GM19043 (cell line): ENCODE measurements at regions not wholly inside any gene's neighbourhood (a gene's known extent, or its start where the extent isn't known, plus 50 kb on each side); places are given as distances from the start of the nearest gene placed in this dataset.

ENCODE experiments used
- ATAC-seq: cut with Tn5 transposase; IDR thresholded peaks from one replicate; pipeline ENCODE4 v1.9.1; 2021; ENCODE audit warnings: low read depth; ENCODE audit not compliant: unreplicated experiment

GRCh38 chr7:108684629-108685028 lies 115.0 kb downstream of the DNAJB9 start:
- no peak for ATAC-seq

GRCh38 chr7:108686494-108686893 lies 116.8 kb downstream of the DNAJB9 start:
- no peak for ATAC-seq

DNA sequence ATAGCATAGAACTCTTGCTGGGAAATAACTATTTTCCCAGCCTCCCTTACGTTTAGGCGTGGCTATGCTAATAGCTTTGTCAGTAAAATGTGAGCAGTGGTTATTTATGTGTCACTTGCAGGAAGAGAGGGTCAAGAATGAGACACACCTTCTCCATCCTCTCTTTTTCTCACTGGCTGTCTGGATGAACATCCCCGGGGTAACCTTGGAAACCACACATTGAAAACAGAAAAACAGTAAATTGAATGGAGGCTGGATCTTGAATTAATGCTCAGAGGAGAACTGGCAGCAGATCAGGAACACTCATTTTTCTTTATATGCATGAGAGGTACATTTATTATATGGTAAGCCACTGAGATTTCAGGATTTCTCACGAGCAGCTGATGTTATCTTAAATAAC lies 127.6 kb downstream of the DNAJB9 start:
- ATAC-seq = no peak

GRCh38 chr7:108711611-108712010 lies 141.9 kb downstream of the DNAJB9 start:
- ATAC-seq = no peak

GRCh38 chr7:108716783-108717182 lies 147.1 kb downstream of the DNAJB9 start:
- no peak for ATAC-seq

DNA sequence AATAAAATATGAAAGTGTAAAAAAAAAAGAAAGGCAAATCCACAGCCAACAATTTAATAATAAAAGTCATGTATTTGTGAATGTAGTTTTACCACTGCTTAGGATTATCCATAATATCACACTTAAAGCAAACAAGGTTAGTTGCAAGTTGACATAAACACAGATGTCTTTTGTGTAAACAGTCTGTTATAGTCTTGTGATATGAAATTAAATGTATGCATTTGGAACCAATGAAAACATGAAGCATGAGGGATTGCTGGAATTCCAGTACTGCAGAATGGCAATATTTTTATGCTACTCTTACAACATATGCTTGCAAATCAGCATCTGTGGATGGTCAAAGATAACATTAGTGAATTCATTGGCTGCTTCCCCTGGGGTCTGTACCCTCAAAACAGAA lies 148.1 kb downstream of the DNAJB9 start:
- ATAC-seq = no peak

- ATAC-seq = no peak
These were observed 150.0 kb downstream of the DNAJB9 start for GRCh38 chr7:108719631-108720030.

GRCh38 chr7:108722561-108722960 lies 152.9 kb downstream of the DNAJB9 start:
- no peak for ATAC-seq

DNA sequence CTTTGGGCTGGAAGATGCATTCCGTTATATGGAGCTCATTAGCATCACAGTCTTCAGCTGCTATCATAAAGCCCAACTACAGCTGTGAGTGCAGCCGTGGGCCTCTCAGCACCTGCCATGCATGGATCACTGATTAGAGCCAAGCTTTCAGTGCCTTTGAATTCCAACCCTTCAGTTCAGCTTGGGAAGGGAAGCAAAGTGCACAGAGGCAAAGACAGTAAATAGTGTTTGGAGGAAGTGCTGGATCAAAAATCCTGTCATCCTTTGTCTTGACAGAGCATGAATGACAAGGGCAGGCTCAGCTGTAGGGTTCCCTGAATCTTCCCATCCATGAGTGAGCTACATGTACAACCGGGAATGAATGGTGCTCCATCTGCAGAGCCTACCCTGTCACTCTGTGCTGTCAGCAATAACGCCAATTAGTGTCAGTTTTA lies 153.7 kb downstream of the DNAJB9 start:
- ATAC-seq = no peak

DNA sequence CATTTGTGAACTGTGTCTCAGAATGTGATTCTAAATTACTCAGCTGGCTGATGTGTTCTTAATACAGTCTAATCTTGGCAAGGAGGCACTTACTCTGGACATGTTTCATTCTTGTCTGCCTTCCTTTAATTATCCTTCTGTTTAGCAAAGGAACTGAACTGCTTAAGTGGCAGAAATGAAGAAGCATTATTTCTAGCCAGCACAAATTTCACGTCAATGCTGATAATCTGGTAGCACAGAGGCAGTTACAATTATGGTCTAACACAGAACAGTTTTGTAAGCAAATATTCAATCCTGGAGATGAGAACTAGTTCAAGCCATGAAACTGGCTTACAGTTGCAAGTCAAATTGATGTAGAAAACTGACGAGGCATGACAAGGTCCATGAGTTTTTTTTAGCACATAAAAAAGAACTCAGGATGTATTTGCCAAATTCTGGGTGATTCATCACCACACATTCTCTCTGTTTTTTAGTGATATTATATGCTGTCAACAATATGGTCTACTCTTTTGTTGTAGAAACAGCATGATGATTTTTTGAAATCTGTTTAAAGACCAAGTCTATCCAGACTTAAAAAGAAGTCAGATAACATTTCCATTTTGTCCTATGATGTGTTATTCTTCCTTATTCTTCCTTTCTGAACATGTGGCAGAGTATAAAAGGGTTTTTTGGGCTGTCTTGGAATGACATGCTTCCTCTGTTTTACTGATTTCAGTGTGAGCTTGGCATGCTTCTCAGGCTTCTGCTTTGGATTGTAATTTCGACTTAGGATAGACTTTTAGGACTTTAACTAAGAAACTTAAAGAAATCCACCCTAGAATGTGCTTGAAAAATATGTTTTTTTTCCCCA lies 154.8 kb downstream of the DNAJB9 start:
- no peak for ATAC-seq

GRCh38 chr7:108735814-108736213 lies 166.1 kb downstream of the DNAJB9 start:
- no peak for ATAC-seq

DNA sequence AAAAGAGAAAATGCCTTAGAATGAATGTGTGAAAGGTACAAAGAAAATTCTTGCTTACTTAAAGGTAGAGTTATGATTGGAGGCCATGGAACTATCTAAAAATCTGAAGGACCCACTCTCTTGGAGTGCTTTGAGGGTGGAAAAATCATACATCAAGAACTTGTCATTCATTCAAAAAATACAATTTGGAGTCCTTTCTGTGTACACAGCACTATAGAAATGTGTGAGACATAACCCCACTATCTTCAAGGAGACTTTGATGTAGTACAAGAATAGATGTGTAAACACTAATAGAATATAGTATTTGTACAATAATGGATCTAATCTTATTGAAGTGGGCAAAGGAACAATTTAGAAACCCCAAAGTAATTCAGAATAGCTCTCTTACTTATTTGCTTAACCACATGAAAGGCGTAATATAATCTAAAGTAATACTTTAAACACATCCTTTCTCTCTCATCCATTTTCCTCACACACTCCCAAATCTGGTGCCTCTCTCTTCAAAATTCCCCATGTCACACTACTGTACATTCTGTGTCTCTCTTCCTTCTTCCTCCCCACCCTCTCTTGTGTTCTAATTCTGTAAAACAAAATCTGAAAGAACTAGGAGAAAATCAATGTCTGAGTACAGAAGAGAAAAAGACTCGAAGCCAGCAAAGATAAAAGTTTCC lies 166.7 kb downstream of the DNAJB9 start:
- no peak for ATAC-seq

- ATAC-seq = no peak
These were observed 201.5 kb downstream of the DNAJB9 start for GRCh38 chr7:108770981-108771745.

DNA sequence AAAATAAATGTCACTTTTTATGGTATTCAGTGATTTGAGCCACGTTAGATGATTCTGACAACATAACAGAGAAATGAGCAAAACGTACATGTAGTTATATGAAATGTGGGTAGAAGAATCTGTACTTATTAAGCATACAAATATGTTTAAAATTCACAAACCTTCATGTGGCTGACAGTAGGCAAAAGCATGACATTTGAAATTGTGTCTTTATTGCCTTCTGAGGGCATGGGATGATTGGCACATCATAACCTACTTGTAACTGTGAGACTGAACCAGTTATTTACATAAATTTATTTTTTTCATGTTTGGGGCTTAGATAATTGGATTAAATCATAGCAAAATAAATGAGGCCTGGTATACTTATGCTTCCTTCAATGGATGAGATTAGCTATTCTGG lies 202.2 kb downstream of the DNAJB9 start:
- no peak for ATAC-seq

GRCh38 chr7:108777966-108778365 lies 208.3 kb downstream of the DNAJB9 start:
- no peak for ATAC-seq

GRCh38 chr7:108789451-108789850 lies 219.8 kb downstream of the DNAJB9 start:
- no peak for ATAC-seq

DNA sequence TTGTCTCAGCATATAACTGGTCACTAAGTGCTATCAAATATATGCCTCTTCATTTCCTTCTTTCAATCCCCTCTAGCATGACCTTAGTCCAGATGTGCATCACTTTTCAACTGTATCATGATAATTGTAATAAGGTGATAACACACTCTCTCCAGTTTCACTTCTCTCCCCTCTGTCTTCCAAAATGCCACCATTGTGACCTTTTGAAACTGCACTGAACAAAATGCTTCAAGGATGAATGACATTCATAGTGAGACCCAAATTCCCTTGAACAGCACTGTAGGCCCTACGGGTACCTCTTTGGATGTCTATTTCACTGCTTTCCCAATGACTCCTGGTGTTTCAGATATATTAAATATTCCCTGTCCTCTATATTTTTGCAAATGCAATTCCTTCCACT lies 224.8 kb downstream of the DNAJB9 start:
- no peak for ATAC-seq

- ATAC-seq = no peak
These were observed 233.0 kb downstream of the DNAJB9 start for GRCh38 chr7:108802650-108803049.

DNA sequence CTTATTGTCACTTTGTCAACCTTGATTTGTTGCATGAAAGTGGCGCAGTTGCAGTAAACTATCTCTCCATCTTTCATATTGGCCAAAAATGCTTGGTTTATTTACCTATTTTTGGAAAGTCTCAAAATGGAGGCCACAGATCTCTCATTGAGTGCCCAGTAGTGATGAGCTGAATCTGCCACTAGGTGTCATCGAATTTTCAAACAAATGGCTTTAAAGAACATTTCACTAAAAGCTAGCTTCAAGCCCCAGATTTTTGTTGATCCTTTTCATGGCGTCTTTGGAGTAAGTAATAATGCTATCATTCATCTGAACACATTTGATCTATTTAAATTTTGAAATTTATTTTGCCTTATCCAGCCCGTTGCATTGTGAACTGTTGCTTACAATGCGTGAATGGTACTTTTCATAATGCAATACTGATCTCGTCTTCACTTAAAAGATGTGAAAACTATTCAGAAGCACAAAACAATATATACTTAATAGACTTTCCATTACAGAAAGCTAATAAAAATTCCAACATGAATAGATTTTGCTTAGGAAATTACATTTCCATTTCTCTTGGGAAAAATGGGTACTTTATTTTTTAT lies 236.2 kb downstream of the DNAJB9 start:
- no peak for ATAC-seq

DNA sequence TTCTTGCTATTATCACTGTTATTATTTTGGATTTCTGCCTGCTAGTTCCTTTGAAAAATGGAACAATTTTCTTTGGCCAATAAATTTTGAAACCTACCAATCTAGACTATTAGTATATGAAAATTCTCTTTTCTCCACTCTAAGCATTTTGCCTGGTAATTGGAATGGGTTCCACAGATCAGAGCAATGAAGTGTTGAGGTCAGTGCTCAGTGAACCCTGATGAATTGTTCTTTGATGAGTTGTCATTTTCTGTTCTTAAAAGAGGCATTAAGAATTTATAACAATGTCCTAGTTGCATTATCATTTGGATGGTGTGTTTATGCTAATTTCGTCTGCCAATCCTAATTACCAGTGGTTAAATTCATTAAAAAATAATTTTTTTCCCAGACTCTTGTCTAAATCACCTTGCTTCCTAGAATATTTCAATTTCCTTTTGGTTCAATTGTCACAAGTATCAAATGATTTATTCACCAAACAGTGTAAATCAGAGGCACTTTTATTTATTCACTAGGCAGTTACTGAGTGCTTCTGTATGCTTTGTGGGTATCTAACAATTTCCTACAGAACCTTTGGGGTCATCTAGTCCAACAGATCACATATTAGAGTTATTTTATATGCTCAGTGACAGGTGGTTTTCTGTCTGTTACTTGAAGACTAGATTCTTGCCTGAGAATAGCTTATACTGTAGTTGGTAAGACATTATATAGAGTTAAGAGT lies 239.0 kb downstream of the DNAJB9 start:
- ATAC-seq = no peak
